ENCODE measurements at regions not wholly inside any gene's neighbourhood (a gene's known extent, or its start where the extent isn't known, plus 50 kb on each side); places are given as distances from the start of the nearest gene placed in this dataset.

DNA sequence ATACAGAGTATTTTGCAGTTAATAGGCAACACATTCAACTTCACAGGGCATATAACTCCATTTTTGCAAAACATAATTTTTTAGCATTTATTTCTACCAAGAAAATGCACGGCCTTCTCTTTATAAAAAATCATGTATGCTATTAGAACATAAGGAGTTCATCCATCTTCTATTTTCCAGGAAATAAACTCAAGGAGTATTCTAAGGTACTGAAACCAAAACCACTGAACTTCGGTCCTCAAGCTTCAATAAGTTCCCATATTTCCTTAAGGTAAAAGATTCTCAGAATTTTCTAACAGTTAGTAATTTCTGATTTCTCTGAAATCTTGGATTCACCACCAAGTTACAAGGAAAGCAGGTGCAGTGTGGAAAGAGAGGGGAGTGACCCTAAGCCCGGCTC lies 113.3 kb upstream of the DIO2 start:
- TF ChIP-seq, protein P1, sequence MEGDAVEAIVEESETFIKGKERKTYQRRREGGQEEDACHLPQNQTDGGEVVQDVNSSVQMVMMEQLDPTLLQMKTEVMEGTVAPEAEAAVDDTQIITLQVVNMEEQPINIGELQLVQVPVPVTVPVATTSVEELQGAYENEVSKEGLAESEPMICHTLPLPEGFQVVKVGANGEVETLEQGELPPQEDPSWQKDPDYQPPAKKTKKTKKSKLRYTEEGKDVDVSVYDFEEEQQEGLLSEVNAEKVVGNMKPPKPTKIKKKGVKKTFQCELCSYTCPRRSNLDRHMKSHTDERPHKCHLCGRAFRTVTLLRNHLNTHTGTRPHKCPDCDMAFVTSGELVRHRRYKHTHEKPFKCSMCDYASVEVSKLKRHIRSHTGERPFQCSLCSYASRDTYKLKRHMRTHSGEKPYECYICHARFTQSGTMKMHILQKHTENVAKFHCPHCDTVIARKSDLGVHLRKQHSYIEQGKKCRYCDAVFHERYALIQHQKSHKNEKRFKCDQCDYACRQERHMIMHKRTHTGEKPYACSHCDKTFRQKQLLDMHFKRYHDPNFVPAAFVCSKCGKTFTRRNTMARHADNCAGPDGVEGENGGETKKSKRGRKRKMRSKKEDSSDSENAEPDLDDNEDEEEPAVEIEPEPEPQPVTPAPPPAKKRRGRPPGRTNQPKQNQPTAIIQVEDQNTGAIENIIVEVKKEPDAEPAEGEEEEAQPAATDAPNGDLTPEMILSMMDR (conservative IDR thresholded peaks at IDR 0.05; ENCODE audit: low read length), result no peak
- TF ChIP-seq EZH2phosphoT487 (IDR thresholded peaks at IDR 0.05; ENCODE audit: borderline replicate concordance, low read depth, low read length), result no peak
